SK-N-SH treated with all-trans-retinoic acid at 6 μM for 48 hours (cell line): ENCODE measurements at regions not wholly inside any gene's neighbourhood (a gene's known extent, or its start where the extent isn't known, plus 50 kb on each side); places are given as distances from the start of the nearest gene placed in this dataset.

Source experiments
- ISL1 ChIP-seq: fragments of 250-450 bp; sonication (Bioruptor Pico); IDR thresholded peaks from 2 replicates; pipeline ENCODE4 v2.1.2; 2022; ENCODE audit warnings: mild to moderate bottlenecking, moderate library complexity
- ZFP30 ChIP-seq: fragments of 450-650 bp; formaldehyde crosslinking; IDR thresholded peaks from 2 replicates; pipeline ENCODE4 v1.5.0; 2022; ENCODE audit warnings: mild to moderate bottlenecking, moderate library complexity
- ZNF565 ChIP-seq: fragments of 450-650 bp; formaldehyde crosslinking; conservative IDR thresholded peaks from 2 replicates; pipeline ENCODE4 v1.5.0; 2020; ENCODE audit warnings: low read depth, mild to moderate bottlenecking, moderate library complexity

DNA sequence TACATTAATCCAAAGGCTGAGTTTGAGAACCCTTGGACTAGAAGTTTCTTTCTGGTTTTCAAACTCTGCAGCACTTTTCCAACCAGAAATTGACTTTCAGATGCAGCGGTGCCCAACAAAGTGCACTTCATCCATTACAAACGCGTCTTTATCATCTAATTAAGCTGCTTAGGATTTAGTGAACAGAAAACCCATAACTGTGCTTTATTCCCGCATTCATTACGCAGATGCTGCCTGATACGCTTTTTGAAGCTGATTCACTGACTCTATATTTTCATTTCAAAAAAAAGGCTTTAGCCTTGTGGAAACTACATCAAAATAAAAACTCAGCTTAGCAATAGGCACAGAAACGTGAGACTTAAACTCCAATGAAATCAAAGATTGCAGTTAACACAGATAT lies 69.8 kb upstream of the CTXND1 start:
- TF ChIP-seq ZFP30 (CRISPR knock-in tag) (no peak), ZNF565 (CRISPR knock-in tag) (no peak), ISL1 (CRISPR knock-in tag) (no peak)
